Omental fat pad (tissue), 3 donors: ENCODE measurements at regions not wholly inside any gene's neighbourhood (a gene's known extent, or its start where the extent isn't known, plus 50 kb on each side); places are given as distances from the start of the nearest gene placed in this dataset.

Source experiments
- ATAC-seq: fragments of 150-250 bp; one replicate; pipeline ENCODE4 v1.9.1; 2016; ENCODE audit warnings: mild to moderate bottlenecking, moderate library complexity; ENCODE audit not compliant: low FRiP score
- DNase-seq: peaks from one replicate; pipeline ENCODE4 v3.0.0-alpha.2; 2019; ENCODE audit warnings: low spot score
- CTCF ChIP-seq, 3 donors: fragments of 450-650 bp; IDR thresholded peaks; one replicate each; pipeline ENCODE4 v1.5.1; 2016 to 2017; ENCODE audit warnings: antibody characterized with exemption in 3 of 3, mild to moderate bottlenecking in 3 of 3, moderate library complexity in 2 of 3

DNA sequence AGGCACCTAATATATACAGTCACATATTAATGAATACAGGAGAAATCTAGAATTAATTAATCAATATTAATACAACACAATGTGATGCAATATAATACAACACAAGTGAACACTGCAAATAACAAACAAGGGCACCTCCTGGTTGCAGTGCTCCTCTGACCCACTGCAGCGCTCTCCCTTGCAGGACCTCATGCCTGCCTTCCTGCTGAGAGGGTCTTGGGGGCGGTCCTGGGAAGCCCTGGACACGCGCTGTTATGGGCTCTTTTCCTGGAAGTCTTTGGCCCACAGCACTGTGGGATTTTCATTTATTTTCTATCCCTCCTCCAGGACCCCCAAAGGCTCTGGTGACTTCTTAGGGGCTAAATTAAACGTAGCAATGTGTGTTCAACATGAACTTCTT, 485.8 kb downstream of the IRX1 start:
- no peak for TF ChIP-seq CTCF (IDR thresholded peaks at IDR 0.05)
- ATAC-seq = no peak
- DNase-seq = no peak

DNA sequence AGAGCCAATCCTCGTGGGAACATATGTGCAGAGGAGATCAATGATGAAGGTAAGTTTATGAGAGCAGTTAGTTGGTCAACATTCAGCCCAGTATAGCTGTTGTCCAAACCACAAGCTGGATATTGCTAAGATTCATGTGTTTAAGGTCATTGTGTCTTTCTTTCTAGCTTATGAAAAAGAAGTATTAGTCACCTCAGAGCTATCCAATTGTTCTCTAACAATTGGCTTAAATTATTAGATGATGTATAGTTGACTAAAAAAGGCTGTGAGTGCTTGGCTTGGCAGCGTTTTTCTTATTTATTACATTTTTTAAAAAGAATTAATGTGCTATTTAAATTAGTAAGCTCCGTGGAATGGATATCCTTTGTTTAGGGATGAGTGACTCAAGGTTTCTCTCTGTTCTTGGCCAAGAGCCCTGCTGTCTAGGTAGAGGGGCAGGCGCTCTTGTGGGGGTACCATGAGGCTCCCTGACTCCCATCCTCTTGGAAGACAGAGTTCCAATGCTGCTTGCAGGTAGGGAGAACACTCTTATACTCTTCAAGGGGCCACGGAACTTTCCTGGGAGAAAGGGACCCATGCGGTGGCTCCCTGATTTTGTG, 487.4 kb downstream of the IRX1 start:
- no peak for ATAC-seq
- TF ChIP-seq CTCF (IDR thresholded peaks at IDR 0.05) = no peak
- no peak for DNase-seq

GRCh38 chr5:4083591-4084337, 488.1 kb downstream of the IRX1 start:
- ATAC-seq (no peak), DNase-seq (no peak)

DNA sequence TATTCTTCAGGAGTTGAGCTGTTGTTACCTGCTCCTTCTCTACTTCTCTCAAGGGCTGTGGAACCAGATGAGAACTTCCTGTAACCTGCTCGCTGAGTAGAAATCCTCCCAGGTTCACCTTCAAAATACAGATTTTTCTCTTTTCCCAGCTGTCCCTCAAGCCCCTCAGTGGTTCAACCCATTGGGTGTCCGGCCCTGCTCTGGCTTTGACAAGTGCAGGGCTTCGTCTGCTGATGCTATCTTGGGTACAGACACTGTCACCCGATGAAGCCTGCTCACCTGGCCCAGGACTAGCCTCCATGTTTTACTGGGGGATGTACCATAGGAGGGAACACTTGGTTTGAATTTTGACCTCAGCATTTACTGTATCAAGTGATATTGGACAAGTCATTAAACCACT, 490.4 kb downstream of the IRX1 start:
- DNase-seq = no peak
- no peak for ATAC-seq
- no peak for TF ChIP-seq CTCF (IDR thresholded peaks at IDR 0.05)

More at GRCh38 chr5:4083591-4084337, 488.1 kb downstream of the IRX1 start:
- no peak for TF ChIP-seq CTCF (IDR thresholded peaks at IDR 0.05)

- TF ChIP-seq CTCF (IDR thresholded peaks at IDR 0.05) = no peak
- no peak for DNase-seq
- no peak for ATAC-seq
These were observed 491.5 kb downstream of the IRX1 start for GRCh38 chr5:4087110-4087509.

- TF ChIP-seq CTCF (IDR thresholded peaks at IDR 0.05) = no peak
These were observed 493.5 kb downstream of the IRX1 start for GRCh38 chr5:4089087-4089486.

GRCh38 chr5:4093236-4093635, 497.6 kb downstream of the IRX1 start:
- no peak for TF ChIP-seq CTCF (IDR thresholded peaks at IDR 0.05)
- DNase-seq = no peak
- no peak for ATAC-seq

More at GRCh38 chr5:4089087-4089486, 493.5 kb downstream of the IRX1 start:
- ATAC-seq = no peak
- no peak for DNase-seq
